ENCODE measurements at regions not wholly inside any gene's neighbourhood (a gene's known extent, or its start where the extent isn't known, plus 50 kb on each side); places are given as distances from the start of the nearest gene placed in this dataset.

DNA sequence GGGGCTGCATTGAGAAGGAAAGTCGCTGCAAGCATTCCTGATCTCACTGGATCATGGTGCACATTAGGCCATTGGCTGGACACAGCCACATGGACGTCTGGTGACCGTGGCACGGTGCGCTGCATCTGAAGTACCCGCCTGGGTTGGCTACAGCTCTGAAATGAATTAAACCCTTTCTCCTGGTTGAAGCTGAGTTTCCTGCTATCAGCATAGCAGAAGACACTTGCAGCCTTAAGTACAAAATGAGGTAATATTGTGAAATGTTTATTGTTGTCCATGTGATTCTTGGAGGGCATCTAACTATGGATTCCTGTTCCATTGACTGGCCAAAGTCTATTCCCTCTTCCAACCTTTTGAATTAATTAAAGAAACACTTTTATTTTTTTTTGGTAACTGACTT is 89.8 kb upstream of the ADTRP start:
- H3K27ac ChIP-seq, result no peak overlapping the region
- H3K4me3 ChIP-seq (ENCODE audit: low read depth, low read length), result no peak overlapping the region
- H3K9me3 ChIP-seq (ENCODE audit: severe bottlenecking), result peaks cover 2% of the 10 kb centered on the region
- H3K36me3 ChIP-seq, result no peaks in the 10 kb centered on the region
- H3K27me3 ChIP-seq (ENCODE audit: insufficient read depth, low read depth, severe bottlenecking), result no peaks in the 10 kb centered on the region
- TF ChIP-seq CTCF (IDR thresholded peaks at IDR 0.05; ENCODE audit: low read depth, low read length), result no peak
- no peak for DNase-seq

DNA sequence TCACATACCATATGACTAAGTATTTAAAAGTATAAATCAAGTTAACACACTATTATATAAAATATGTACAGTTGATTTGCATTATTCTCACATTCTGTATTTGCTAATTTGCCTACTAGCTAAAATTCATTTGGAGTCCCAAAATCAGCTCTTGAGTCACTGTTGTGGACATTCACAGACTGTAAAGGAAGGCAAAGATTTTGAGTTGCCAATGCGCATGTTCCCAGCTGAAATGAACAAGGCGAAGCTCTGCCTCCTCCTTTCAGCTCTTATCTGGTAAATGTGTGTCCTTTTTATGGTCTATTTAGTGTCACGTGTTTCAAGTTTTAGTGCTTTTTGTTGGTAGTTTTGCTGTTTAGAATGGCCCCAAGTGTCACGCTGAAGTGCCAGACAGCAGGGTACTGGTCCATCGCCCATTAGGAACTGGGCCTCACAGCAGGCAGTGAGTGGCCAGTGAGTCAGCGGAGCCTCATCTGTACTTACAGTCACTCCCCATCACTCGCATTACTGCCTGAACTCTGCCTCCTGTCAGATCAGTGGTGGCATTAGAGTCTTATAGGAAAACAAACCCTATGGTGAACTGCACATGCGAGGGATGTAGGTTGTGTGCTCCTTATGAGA is 87.2 kb upstream of the ADTRP start:
- Histone ChIP-seq H3K9me3 (ENCODE audit: severe bottlenecking) (peaks cover 2% of the 10 kb centered on the region), H3K36me3 (no peaks in the 10 kb centered on the region), H3K4me3 (ENCODE audit: low read depth, low read length) (no peak overlapping the region), H3K27ac (no peak overlapping the region), H3K27me3 (ENCODE audit: insufficient read depth, low read depth, severe bottlenecking) (no peaks in the 10 kb centered on the region)
- DNase-seq, result no peak
- TF ChIP-seq CTCF (IDR thresholded peaks at IDR 0.05; ENCODE audit: low read depth, low read length), result no peak

DNA sequence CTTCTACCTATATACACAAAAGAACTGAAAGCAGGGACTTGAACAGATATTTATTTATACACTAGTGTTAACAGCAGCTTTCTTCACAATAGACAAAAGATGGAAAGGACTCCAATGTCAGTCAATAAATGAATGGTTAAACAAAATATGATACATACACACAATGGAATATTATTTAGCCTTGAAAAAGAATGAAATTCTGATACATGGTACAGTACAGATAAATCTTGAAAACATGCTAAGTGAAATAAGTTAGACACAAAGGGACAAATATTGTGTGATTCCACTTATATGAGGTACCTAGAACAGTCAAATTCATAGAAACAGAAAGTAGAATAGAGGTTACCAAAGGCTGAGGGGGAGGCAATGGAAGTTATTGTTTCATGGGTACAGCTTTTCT is 79.8 kb upstream of the ADTRP start:
- Histone ChIP-seq H3K36me3 (no peaks in the 10 kb centered on the region), H3K27ac (no peak overlapping the region), H3K27me3 (ENCODE audit: insufficient read depth, low read depth, severe bottlenecking) (no peaks in the 10 kb centered on the region), H3K4me3 (ENCODE audit: low read depth, low read length) (no peak overlapping the region), H3K9me3 (ENCODE audit: severe bottlenecking) (no peaks in the 10 kb centered on the region)
- no peak for TF ChIP-seq CTCF (IDR thresholded peaks at IDR 0.05; ENCODE audit: low read depth, low read length)
- no peak for DNase-seq

- H3K36me3 ChIP-seq, result no peaks in the 10 kb centered on the region
- DNase-seq, result no peak
- H3K4me3 ChIP-seq (ENCODE audit: low read depth, low read length), result no peak overlapping the region
- no peaks in the 10 kb centered on the region for H3K27me3 ChIP-seq (ENCODE audit: insufficient read depth, low read depth, severe bottlenecking)
- no peaks in the 10 kb centered on the region for H3K9me3 ChIP-seq (ENCODE audit: severe bottlenecking)
- H3K27ac ChIP-seq, result no peak overlapping the region
- no peak for TF ChIP-seq CTCF (IDR thresholded peaks at IDR 0.05; ENCODE audit: low read depth, low read length)
These were observed 77.1 kb upstream of the ADTRP start for GRCh38 chr6:11855743-11856142.

DNA sequence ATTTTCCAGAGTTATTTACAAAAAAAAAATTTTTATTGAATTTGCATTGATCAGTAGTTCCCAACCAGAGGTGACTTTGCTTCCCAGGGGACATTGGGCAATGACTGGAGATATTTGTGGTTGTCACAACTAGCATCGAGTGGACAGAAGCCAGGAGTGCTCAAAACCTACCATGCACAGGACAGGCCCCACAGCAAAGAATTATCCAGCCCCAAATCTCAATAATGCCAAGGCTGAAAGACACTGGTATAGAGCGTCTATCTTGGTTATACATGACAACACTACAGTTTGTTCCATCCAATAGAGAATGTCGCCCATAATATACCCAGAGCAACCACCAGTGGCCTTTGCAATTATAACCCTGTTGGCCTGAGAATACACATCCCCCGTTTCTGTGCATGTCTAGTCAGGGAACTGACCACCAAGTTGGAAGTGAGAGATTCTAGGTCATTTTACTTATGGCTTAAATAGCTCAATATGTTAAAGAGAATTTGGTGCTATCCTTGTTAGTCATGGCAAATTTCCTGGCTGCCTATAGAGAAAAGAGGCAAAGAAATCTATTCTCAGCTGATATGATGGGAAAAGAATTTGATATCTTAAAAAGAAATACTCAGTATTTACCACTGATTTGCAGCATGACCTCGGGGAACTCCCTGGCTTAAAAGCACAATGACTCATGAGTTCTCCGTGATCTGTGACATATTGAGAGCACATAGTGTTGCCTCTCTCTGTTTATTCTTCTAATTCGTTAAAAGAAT is 76.0 kb upstream of the ADTRP start:
- no peak overlapping the region for H3K27ac ChIP-seq

More for the DNA sequence above, 76.0 kb upstream of the ADTRP start:
- no peak overlapping the region for H3K4me3 ChIP-seq (ENCODE audit: low read depth, low read length)
- no peaks in the 10 kb centered on the region for H3K36me3 ChIP-seq
- H3K27me3 ChIP-seq (ENCODE audit: insufficient read depth, low read depth, severe bottlenecking), result no peaks in the 10 kb centered on the region
- no peaks in the 10 kb centered on the region for H3K9me3 ChIP-seq (ENCODE audit: severe bottlenecking)
- TF ChIP-seq CTCF (IDR thresholded peaks at IDR 0.05; ENCODE audit: low read depth, low read length), result no peak
- no peak for DNase-seq
